ENCODE measurements at regions not wholly inside any gene's neighbourhood (a gene's known extent, or its start where the extent isn't known, plus 50 kb on each side); places are given as distances from the start of the nearest gene placed in this dataset.

GRCh38 chr16:55052741-55053415 is 122.2 kb downstream of the IRX5 start:
- Mint-ChIP-seq H3K27ac (ENCODE audit: low read depth, unreplicated experiment) (no peak overlapping the region), H3K4me1 (ENCODE audit: insufficient read depth, unreplicated experiment) (no peaks in the 10 kb centered on the region), H3K4me3 (ENCODE audit: unreplicated experiment) (no peak overlapping the region), H3K9me3 (ENCODE audit: unreplicated experiment) (no peaks in the 10 kb centered on the region), H3K27me3 (ENCODE audit: insufficient read depth, unreplicated experiment) (no peaks in the 10 kb centered on the region), H3K36me3 (ENCODE audit: insufficient read depth, unreplicated experiment) (no peaks in the 10 kb centered on the region)
- no TSS peak for BruUV-seq (replicated peaks)
- ChIA-PET POLR2A (no interaction called here), CTCF (interaction anchor here (0.7 kb wide), 1 partner anchor 94 kb away, joined by 3 read pairs; no protein-coding TSS in a partner anchor)
- intact Hi-C loops (cut with micrococcal nuclease), result no loop called here
- TF ChIP-seq, protein P1, sequence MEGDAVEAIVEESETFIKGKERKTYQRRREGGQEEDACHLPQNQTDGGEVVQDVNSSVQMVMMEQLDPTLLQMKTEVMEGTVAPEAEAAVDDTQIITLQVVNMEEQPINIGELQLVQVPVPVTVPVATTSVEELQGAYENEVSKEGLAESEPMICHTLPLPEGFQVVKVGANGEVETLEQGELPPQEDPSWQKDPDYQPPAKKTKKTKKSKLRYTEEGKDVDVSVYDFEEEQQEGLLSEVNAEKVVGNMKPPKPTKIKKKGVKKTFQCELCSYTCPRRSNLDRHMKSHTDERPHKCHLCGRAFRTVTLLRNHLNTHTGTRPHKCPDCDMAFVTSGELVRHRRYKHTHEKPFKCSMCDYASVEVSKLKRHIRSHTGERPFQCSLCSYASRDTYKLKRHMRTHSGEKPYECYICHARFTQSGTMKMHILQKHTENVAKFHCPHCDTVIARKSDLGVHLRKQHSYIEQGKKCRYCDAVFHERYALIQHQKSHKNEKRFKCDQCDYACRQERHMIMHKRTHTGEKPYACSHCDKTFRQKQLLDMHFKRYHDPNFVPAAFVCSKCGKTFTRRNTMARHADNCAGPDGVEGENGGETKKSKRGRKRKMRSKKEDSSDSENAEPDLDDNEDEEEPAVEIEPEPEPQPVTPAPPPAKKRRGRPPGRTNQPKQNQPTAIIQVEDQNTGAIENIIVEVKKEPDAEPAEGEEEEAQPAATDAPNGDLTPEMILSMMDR (IDR thresholded peaks at IDR 0.05; ENCODE audit: unreplicated experiment), result no peak
- DNase-seq (ENCODE audit: unreplicated experiment), result peak; percentile 12

GRCh38 chr16:55055262-55055661 is 124.6 kb downstream of the IRX5 start:
- TF ChIP-seq, protein P1 (IDR thresholded peaks at IDR 0.05; ENCODE audit: unreplicated experiment), result no peak
- Mint-ChIP-seq H3K27ac (ENCODE audit: low read depth, unreplicated experiment) (no peak overlapping the region), H3K36me3 (ENCODE audit: insufficient read depth, unreplicated experiment) (no peaks in the 10 kb centered on the region), H3K4me1 (ENCODE audit: insufficient read depth, unreplicated experiment) (no peaks in the 10 kb centered on the region), H3K27me3 (ENCODE audit: insufficient read depth, unreplicated experiment) (no peaks in the 10 kb centered on the region), H3K4me3 (ENCODE audit: unreplicated experiment) (no peak overlapping the region), H3K9me3 (ENCODE audit: unreplicated experiment) (no peaks in the 10 kb centered on the region)
- DNase-seq (ENCODE audit: unreplicated experiment), result no peak
- intact Hi-C loops (cut with micrococcal nuclease), result no loop called here
- ChIA-PET CTCF (no interaction called here), POLR2A (no interaction called here)
- BruUV-seq (replicated peaks), result no TSS peak

DNA sequence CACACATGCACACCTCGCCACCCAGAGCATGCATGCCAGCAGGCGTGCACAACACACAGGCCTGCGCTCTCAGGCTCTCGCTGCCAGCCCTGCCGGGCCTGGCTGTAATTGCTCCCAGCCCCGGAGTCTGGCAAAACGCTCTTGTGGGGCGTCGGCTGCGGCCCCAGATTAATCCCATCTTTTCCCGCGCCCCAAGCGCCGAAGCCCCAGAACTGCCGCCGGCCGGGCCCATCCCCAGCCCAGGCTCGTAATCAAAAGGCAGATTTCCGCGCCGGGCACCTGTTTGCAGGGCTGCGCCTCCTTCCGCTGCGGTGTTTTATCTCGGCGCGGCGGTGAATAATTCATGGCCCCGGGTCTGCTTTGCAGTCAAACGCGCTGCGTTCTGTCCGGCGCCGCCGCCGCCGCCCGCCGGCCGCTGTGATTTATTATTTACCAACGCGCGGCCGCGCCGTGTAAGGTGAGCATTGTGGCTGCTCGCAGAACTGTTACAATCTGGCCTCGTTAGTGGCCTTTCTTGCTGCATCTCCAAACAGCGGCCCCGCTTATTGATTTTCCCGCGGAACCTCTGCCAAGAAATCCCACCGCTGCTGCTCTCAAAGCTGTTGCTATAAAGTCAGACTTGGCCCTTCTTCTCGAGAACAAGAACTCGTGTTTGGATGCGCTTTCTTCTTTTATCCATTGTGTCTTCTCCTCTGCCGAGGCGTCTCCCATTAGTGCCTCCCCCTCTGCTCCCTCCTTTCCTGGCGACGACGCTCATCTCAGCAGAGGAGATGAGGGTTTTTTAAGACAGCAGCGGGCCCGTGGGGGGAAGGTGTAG is 126.1 kb downstream of the IRX5 start:
- Mint-ChIP-seq H3K27ac (ENCODE audit: low read depth, unreplicated experiment) (no peak overlapping the region), H3K27me3 (ENCODE audit: insufficient read depth, unreplicated experiment) (no peaks in the 10 kb centered on the region), H3K9me3 (ENCODE audit: unreplicated experiment) (no peaks in the 10 kb centered on the region), H3K36me3 (ENCODE audit: insufficient read depth, unreplicated experiment) (no peaks in the 10 kb centered on the region), H3K4me3 (ENCODE audit: unreplicated experiment) (peak overlapping the region; percentile 46), H3K4me1 (ENCODE audit: insufficient read depth, unreplicated experiment) (no peaks in the 10 kb centered on the region)
- intact Hi-C loops (cut with micrococcal nuclease), result no loop called here
- no TSS peak for BruUV-seq (replicated peaks)
- DNase-seq (ENCODE audit: unreplicated experiment), result peak; percentile 16
- POLR2A ChIA-PET, result no interaction called here
- TF ChIP-seq, protein P1 (IDR thresholded peaks at IDR 0.05; ENCODE audit: unreplicated experiment), result no peak
- CTCF ChIA-PET, result no interaction called here

GRCh38 chr16:55057866-55058265 is 127.2 kb downstream of the IRX5 start:
- no peak for DNase-seq (ENCODE audit: unreplicated experiment)
- peaks cover 3% of the 10 kb centered on the region for H3K27me3 Mint-ChIP-seq (ENCODE audit: insufficient read depth, unreplicated experiment)
- TF ChIP-seq, protein P1 (IDR thresholded peaks at IDR 0.05; ENCODE audit: unreplicated experiment), result no peak
- H3K4me1 Mint-ChIP-seq (ENCODE audit: insufficient read depth, unreplicated experiment), result no peaks in the 10 kb centered on the region
- ChIA-PET POLR2A (no interaction called here), CTCF (no interaction called here)
- no TSS peak for BruUV-seq (replicated peaks)
- H3K9me3 Mint-ChIP-seq (ENCODE audit: unreplicated experiment), result no peaks in the 10 kb centered on the region
- intact Hi-C loops (cut with micrococcal nuclease), result no loop called here
- H3K27ac Mint-ChIP-seq (ENCODE audit: low read depth, unreplicated experiment), result no peak overlapping the region
- no peaks in the 10 kb centered on the region for H3K36me3 Mint-ChIP-seq (ENCODE audit: insufficient read depth, unreplicated experiment)
- H3K4me3 Mint-ChIP-seq (ENCODE audit: unreplicated experiment), result no peak overlapping the region
